VCaP (cell line): ENCODE measurements at regions not wholly inside any gene's neighbourhood (a gene's known extent, or its start where the extent isn't known, plus 50 kb on each side); places are given as distances from the start of the nearest gene placed in this dataset.
"Not testable (repeated sequence)": the region's sequence is repeated elsewhere in the genome, so short reads cannot be mapped to it uniquely, and the experiment has no call there.

Source experiments
- H3K27ac ChIP-seq: fragments of 450-650 bp; 2 replicates; pipeline ENCODE4 v1.5.1; 2017
- TF ChIP-seq, protein P1 (sequence below): fragments of 450-650 bp; conservative IDR thresholded peaks from 2 replicates; pipeline ENCODE4 v1.5.1; 2017; ENCODE audit warnings: mild to moderate bottlenecking, moderate library complexity

DNA sequence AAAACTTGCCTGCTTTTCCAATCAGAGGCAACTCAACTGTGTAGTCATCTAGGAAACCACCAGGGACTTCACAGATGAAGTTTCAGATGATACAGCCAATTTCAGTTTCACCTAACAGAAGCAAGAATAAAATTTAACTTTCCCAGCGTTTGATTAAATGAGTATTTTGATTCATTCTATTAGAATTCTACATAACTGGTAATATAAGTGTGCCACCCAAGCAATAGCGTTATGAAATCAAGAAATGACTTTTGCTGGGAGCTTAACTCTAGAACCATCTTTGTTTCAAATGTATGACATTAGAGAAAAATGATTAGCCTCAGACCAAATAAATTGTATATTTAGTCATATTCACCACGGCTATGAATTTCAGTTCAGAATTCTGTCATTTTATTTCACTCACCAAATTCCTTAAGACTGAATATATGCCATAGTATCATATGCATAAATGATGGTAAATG lies 239.3 kb downstream of the NRIP1 start:
- TF ChIP-seq, protein P1, sequence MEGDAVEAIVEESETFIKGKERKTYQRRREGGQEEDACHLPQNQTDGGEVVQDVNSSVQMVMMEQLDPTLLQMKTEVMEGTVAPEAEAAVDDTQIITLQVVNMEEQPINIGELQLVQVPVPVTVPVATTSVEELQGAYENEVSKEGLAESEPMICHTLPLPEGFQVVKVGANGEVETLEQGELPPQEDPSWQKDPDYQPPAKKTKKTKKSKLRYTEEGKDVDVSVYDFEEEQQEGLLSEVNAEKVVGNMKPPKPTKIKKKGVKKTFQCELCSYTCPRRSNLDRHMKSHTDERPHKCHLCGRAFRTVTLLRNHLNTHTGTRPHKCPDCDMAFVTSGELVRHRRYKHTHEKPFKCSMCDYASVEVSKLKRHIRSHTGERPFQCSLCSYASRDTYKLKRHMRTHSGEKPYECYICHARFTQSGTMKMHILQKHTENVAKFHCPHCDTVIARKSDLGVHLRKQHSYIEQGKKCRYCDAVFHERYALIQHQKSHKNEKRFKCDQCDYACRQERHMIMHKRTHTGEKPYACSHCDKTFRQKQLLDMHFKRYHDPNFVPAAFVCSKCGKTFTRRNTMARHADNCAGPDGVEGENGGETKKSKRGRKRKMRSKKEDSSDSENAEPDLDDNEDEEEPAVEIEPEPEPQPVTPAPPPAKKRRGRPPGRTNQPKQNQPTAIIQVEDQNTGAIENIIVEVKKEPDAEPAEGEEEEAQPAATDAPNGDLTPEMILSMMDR: no peak
- no peak overlapping the region for H3K27ac ChIP-seq

DNA sequence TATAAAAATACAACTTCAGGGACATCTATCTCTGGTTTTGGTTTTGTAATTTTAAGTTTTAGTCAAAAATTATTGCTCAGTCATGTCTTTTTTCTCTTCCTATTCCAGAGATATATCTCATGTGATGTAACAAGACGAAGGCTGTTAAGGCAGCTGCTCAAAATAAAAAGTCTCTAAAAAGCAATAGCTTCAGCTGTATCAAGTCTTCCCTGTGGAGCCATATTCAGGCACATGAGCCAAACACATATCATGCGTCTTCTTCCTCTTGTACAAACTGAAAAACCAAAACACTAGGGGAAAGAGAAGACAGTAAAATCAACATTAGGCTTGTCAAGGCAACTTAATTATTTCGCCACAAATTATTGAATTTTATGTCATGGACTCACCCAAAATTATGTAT lies 240.7 kb downstream of the NRIP1 start:
- no peak overlapping the region for H3K27ac ChIP-seq
- TF ChIP-seq, protein P1: no peak

DNA sequence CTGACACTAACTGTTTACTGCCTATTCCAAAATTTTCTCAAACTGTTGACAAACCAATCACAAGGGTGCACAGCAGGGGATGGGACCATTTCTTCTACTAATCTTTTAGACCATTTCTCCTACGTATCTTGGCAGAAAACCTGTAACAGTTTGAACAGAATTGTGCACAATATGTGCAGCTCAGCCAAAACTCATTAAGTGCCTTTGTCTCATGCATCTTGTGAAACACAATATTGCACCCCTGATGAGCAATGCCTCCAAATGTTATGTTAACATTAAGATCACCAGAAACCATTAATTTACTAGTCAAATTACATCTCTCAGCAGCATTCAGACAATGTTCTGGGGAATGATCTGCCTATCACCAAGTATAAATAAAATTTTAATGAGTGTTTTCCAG lies 247.5 kb downstream of the NRIP1 start:
- no peak overlapping the region for H3K27ac ChIP-seq
- TF ChIP-seq, protein P1: no peak

DNA sequence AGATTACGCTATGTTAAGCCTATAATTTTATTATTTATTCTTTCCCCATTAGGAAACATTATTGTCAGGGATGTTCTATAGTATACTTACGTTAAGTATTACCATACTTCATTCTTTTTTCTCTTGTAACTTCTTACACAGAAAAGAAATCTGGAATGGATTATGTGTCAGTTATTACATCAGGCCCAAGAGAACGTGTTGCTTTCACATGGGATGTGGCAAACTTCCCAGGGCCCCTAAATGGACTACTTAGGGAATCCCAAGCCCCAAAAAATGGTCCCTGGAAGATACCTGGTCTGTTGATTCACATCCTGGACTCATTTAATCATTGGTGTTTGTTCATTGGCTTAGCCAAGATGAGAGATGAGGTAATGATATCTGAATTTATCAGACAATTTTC lies 249.8 kb downstream of the NRIP1 start:
- no peak overlapping the region for H3K27ac ChIP-seq
- TF ChIP-seq, protein P1: no peak

DNA sequence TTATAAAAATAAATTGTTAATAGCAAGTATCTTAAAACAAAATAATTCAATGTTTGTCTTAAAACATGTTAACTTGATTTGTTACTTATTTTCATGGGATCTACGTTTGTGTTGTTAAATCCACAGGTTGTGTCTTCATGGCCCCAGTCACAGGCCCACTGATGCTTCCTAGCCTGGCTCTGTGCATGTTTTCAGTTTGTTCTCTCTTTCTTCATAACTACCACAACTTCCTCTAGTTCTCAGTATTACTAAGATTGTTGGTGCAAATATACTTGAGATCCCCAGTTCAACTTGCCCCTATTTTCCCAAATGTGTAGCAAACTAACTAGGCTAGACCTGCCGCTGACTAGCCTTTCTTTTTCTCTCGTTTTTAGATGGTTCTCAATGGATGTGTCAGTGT lies 250.5 kb downstream of the NRIP1 start:
- TF ChIP-seq, protein P1: no peak

DNA sequence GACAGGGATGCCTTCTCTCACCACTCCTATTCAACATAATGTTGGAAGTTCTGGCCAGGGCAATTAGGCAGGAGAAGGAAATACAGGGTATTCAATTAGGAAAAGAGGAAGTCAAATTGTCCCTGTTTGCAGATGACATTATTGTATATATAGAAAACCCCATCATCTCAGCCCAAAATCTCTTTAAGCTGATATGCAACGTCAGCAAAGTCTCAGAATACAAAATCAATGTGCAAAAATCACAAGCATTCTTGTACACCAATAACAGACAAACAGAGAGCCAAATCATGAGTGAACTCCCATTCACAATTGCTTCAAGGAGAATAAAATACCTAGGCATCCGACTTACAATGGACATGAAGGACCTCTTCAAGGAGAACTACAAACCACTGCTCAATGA lies 258.1 kb upstream of the SAMSN1 start:
- H3K27ac ChIP-seq: not testable (repeated sequence)

More for the DNA sequence above, 250.5 kb downstream of the NRIP1 start:
- no peak overlapping the region for H3K27ac ChIP-seq

DNA sequence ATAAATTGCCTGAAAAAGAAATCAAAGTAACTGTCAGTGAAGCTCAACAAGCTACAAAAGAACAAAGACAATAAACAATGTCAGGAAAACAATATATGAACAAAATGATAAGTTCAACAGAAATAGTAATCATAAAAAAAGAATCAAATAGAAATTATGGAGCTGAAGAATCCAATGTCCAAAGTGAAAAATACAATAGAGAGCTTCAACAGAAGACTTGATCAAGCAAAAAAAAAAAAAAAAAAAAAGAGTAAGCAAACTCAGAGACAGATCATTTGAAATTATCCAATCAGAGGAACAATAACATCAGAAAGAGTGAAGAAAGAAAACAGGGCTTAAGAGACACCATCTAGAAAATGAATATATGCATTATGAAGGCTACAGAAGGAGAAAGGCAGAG lies 251.4 kb upstream of the SAMSN1 start:
- TF ChIP-seq, protein P1: no peak
- no peak overlapping the region for H3K27ac ChIP-seq

DNA sequence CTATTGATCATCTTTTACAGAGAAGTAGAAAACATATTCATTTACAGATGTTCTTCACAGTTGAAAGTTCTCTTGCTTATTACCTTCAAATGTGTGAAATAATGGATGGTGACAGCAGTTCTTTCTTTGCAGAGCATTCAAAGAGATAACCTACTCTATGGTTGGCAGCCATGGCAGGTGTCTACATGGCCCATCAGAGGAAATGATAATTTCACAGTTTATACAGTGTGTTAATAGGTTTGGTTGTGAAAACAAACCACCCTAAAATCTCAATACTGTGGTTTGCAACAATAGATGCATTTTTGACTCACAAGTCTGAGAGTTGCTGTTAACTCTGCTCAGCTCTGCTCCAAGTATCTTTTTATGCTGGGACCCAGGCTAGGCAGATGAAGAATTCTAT lies 241.2 kb upstream of the SAMSN1 start:
- TF ChIP-seq, protein P1: no peak
- H3K27ac ChIP-seq: no peak overlapping the region
